SK-N-SH (cell line): ENCODE measurements at regions not wholly inside any gene's neighbourhood (a gene's known extent, or its start where the extent isn't known, plus 50 kb on each side); places are given as distances from the start of the nearest gene placed in this dataset.

Source experiments
- CTCF ChIA-PET: fragments of 300-600, 350-600 bp; formaldehyde crosslinking; extraction: SDS; loops from one replicate; lab custom pipeline; 2021; lab: Yijun Ruan, JAX
- POLR2A ChIA-PET: fragments of 350-600 bp; sonication (Branson Sonifier 250); formaldehyde crosslinking; extraction: SDS; loops from one replicate; lab custom pipeline; 2020; ENCODE audit warnings: antibody characterized with exemption, inconsistent platforms; lab: Yijun Ruan, JAX
- DNase-seq: peaks from one replicate; pipeline ENCODE4 v3.0.0; 2012
- H2AFZ ChIP-seq: fragments of 200-600 bp; sonication (generic); 2 replicates; pipeline ENCODE4 v1.8.1; 2016; ENCODE audit warnings: antibody characterized with exemption, mild to moderate bottlenecking, low read depth
- H3F3A ChIP-seq: fragments of 200-600 bp; sonication (generic); replicated peaks from 2 replicates; pipeline ENCODE3; 2016; ENCODE audit warnings: antibody characterized with exemption, mild to moderate bottlenecking; ENCODE audit not compliant: insufficient read depth
- H3K27ac ChIP-seq, 2 experiments: fragments of 200-500 bp in 1 of 2; fragments of 200-600 bp in 1 of 2; sonication (Bioruptor generic) in 1 of 2; sonication (generic), shearing (Covaris generic) in 1 of 2; 2 replicates each; pipeline versions ENCODE4 v1.5.1 to v1.6.1; 2014 to 2016; ENCODE audit warnings: low read depth in 2 of 2, inconsistent platforms in 1 of 2, low read length in 1 of 2, mild to moderate bottlenecking in 1 of 2, mixed read lengths in 1 of 2
- H3K27me3 ChIP-seq: fragments of 200-600 bp; sonication (generic), shearing (Covaris generic); 2 replicates; pipeline ENCODE4 v1.6.1; 2016; ENCODE audit warnings: mixed run types; ENCODE audit not compliant: insufficient read depth
- H3K36me3 ChIP-seq, 2 experiments: fragments of 200-500 bp in 1 of 2; fragments of 200-600 bp in 1 of 2; sonication (Bioruptor generic) in 1 of 2; sonication (generic) in 1 of 2; replicated peaks in 1 of 2; 2 replicates each; pipeline versions ENCODE3 to v1.5.1; 2014 to 2016; ENCODE audit warnings: low read length in 1 of 2, mild to moderate bottlenecking in 1 of 2; ENCODE audit not compliant: insufficient read depth in 2 of 2, control insufficient read depth in 1 of 2
- H3K4me1 ChIP-seq, 2 experiments: fragments of 200-500 bp in 1 of 2; fragments of 200-600 bp in 1 of 2; sonication (Bioruptor generic) in 1 of 2; sonication (generic), shearing (Covaris generic) in 1 of 2; 2 replicates each; pipeline versions ENCODE4 v1.5.1 to v1.6.1; 2014 to 2016; ENCODE audit warnings: low read depth in 1 of 2, low read length in 1 of 2, mixed run types in 1 of 2; ENCODE audit not compliant: insufficient read depth in 2 of 2, control insufficient read depth in 1 of 2
- H3K4me2 ChIP-seq: fragments of 200-600 bp; sonication (generic), shearing (Covaris generic); 2 replicates; pipeline ENCODE4 v1.6.1; 2017; ENCODE audit warnings: mixed run types
- H3K4me3 ChIP-seq, 2 experiments: fragments of 200-500 bp in 1 of 2; fragments of 200-600 bp in 1 of 2; sonication (Bioruptor generic) in 1 of 2; sonication (generic), shearing (Covaris generic) in 1 of 2; 2 replicates each; pipeline versions ENCODE4 v1.5.1 to v1.8.1; 2014 to 2016; ENCODE audit warnings: low read depth in 2 of 2, inconsistent platforms in 1 of 2, low read length in 1 of 2, mild to moderate bottlenecking in 1 of 2, mixed read lengths in 1 of 2, moderate library complexity in 1 of 2
- H3K79me2 ChIP-seq: fragments of 200-600 bp; sonication (generic); 2 replicates; pipeline ENCODE4 v1.8.1; 2017; ENCODE audit warnings: mild to moderate bottlenecking; ENCODE audit not compliant: insufficient read depth
- H3K9ac ChIP-seq: fragments of 200-600 bp; sonication (generic); 2 replicates; pipeline ENCODE4 v1.6.1; 2017; ENCODE audit warnings: mixed run types
- H3K9me2 ChIP-seq: fragments of 200-600 bp; sonication (generic); 2 replicates; pipeline ENCODE4 v1.6.1; 2017; ENCODE audit warnings: mixed run types
- H3K9me3 ChIP-seq: fragments of 200-600 bp; sonication (generic); 2 replicates; pipeline ENCODE4 v1.6.1; 2017; ENCODE audit warnings: mixed run types, mild to moderate bottlenecking, moderate library complexity
- H4K20me1 ChIP-seq: fragments of 200-600 bp; sonication (generic); 2 replicates; pipeline ENCODE4 v1.6.1; 2017; ENCODE audit warnings: mild to moderate bottlenecking, mixed run types; ENCODE audit not compliant: insufficient read depth
- CTCF ChIP-seq: fragments of 200-600 bp; sonication (generic); IDR thresholded peaks from 2 replicates; pipeline ENCODE4 v1.6.1; 2017; ENCODE audit warnings: antibody characterized with exemption, mild to moderate bottlenecking, moderate library complexity
- EP300 ChIP-seq, 2 experiments: IDR thresholded peaks; 2 replicates each; pipeline versions ENCODE4 v1.4.0 to v1.6.1; 2012; ENCODE audit warnings: borderline replicate concordance in 1 of 2, low read depth in 1 of 2, low read length in 1 of 2
- MEF2A ChIP-seq: IDR thresholded peaks from 2 replicates; pipeline ENCODE4 v1.4.0; 2012; ENCODE audit warnings: low read depth, borderline replicate concordance
- SIN3A ChIP-seq: IDR thresholded peaks from 2 replicates; pipeline ENCODE4 v1.6.1; 2012; ENCODE audit warnings: low read depth, mild to moderate bottlenecking, low read length, moderate library complexity, borderline replicate concordance
- TAF1 ChIP-seq: IDR thresholded peaks from 2 replicates; pipeline ENCODE4 v1.6.1; 2012; ENCODE audit warnings: low read depth, mild to moderate bottlenecking, low read length, moderate library complexity, borderline replicate concordance
- WGBS: methylation state at CpG from one replicate; pipeline ENCODE4 v1.1.6; 2017; ENCODE audit warnings: low lambda C conversion rate; 5-methylcytosine and 5-hydroxymethylcytosine counted together

GRCh38 chr10:124892031-124892430 lies 49.9 kb upstream of the ZRANB1 start:
- CTCF ChIA-PET: no interaction called here
- Histone ChIP-seq H3K9ac (no peak overlapping the region), H3K4me3 (no peak overlapping the region), H3K4me1 (no peaks in the 10 kb centered on the region), H3K9me2 (no peaks in the 10 kb centered on the region), H2AFZ (no peak overlapping the region), H4K20me1 (no peaks in the 10 kb centered on the region), H3K36me3 (no peaks in the 10 kb centered on the region), H3K4me2 (no peak overlapping the region), H3K27ac (no peak overlapping the region), H3K79me2 (no peaks in the 10 kb centered on the region), H3F3A (no peaks in the 10 kb centered on the region), H3K27me3 (no peaks in the 10 kb centered on the region), H3K9me3 (no peaks in the 10 kb centered on the region)
- POLR2A ChIA-PET: no interaction called here
- WGBS: 85% methylated on average over 8 of the region's 8 CpGs
- no peak for DNase-seq
- no peak for TF ChIP-seq EP300 (IDR thresholded peaks at IDR 0.05; ENCODE audit: borderline replicate concordance in 1 of 2, low read depth in 1 of 2, low read length in 1 of 2)
- no peak for TF ChIP-seq MEF2A
- no peak for TF ChIP-seq CTCF
- TF ChIP-seq TAF1: no peak
- TF ChIP-seq SIN3A: no peak
